Fibroblast of pulmonary artery (primary cell): ENCODE measurements at regions not wholly inside any gene's neighbourhood (a gene's known extent, or its start where the extent isn't known, plus 50 kb on each side); places are given as distances from the start of the nearest gene placed in this dataset.

Experiments used
- DNase-seq: peaks from one replicate; pipeline ENCODE4 v3.0.0-alpha.2; 2010; ENCODE audit warnings: low read depth
- H3K4me3 ChIP-seq: replicated peaks from 2 replicates; pipeline ENCODE4 v1.5.1; 2011; ENCODE audit warnings: low read depth, mild to moderate bottlenecking, control low read depth, low read length, moderate library complexity
- TF ChIP-seq, protein P1 (sequence below): IDR thresholded peaks from 2 replicates; pipeline ENCODE4 v1.5.1; 2011; ENCODE audit warnings: mild to moderate bottlenecking, control low read depth, low read length, inconsistent platforms; ENCODE audit errors: missing control alignments

GRCh38 chr18:27614951-27615844, 430.1 kb upstream of the CHST9 start:
- no peak overlapping the region for H3K4me3 ChIP-seq
- DNase-seq, result no peak
- TF ChIP-seq, protein P1, sequence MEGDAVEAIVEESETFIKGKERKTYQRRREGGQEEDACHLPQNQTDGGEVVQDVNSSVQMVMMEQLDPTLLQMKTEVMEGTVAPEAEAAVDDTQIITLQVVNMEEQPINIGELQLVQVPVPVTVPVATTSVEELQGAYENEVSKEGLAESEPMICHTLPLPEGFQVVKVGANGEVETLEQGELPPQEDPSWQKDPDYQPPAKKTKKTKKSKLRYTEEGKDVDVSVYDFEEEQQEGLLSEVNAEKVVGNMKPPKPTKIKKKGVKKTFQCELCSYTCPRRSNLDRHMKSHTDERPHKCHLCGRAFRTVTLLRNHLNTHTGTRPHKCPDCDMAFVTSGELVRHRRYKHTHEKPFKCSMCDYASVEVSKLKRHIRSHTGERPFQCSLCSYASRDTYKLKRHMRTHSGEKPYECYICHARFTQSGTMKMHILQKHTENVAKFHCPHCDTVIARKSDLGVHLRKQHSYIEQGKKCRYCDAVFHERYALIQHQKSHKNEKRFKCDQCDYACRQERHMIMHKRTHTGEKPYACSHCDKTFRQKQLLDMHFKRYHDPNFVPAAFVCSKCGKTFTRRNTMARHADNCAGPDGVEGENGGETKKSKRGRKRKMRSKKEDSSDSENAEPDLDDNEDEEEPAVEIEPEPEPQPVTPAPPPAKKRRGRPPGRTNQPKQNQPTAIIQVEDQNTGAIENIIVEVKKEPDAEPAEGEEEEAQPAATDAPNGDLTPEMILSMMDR, result no peak

DNA sequence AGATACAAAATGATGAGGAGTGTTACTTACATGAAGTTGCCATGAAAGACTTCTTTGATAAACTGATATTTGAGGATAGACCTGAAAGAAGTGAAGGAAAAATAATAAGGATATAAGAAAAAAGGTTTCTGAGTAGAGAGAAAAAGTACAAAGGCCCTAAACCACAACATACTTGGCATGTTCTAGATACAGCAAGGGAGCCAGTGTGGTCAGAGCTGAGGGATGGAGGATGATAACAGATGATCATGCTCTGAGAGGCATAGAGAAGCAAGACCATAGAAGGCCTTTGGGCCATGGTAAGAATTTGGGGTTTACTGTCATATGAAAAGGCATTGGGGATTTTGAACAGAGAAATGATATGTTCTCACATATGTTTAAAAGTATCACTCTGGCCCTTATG, 424.1 kb upstream of the CHST9 start:
- no peak overlapping the region for H3K4me3 ChIP-seq
- DNase-seq, result no peak
- TF ChIP-seq, protein P1, result no peak

DNA sequence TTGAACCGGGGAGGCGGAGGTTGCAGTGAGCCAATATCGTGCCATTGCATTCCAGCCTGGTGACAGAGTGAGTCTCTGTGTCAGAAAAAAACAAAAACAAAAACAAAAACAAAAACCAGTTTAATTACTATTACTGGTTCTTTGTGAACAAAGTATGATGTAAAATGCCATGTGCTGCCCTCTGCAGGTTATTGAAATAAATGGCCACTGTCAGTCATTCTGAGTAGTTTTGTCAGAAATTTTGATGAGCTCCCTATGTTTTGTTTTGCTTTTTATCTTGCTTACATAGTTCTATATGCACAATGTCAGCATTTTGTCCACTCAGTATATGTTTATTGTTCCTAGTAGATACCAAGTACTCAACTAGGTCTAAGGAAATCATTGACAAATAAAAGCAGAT, 423.6 kb upstream of the CHST9 start:
- H3K4me3 ChIP-seq, result no peak overlapping the region
- TF ChIP-seq, protein P1, result peak; percentile 55
- no peak for DNase-seq

GRCh38 chr18:27608174-27608573, 423.1 kb upstream of the CHST9 start:
- no peak for DNase-seq
- H3K4me3 ChIP-seq, result no peak overlapping the region
- TF ChIP-seq, protein P1, result no peak

- DNase-seq, result no peak
- no peak overlapping the region for H3K4me3 ChIP-seq
- TF ChIP-seq, protein P1, result no peak
These were observed 421.6 kb upstream of the CHST9 start for GRCh38 chr18:27606741-27607140.

DNA sequence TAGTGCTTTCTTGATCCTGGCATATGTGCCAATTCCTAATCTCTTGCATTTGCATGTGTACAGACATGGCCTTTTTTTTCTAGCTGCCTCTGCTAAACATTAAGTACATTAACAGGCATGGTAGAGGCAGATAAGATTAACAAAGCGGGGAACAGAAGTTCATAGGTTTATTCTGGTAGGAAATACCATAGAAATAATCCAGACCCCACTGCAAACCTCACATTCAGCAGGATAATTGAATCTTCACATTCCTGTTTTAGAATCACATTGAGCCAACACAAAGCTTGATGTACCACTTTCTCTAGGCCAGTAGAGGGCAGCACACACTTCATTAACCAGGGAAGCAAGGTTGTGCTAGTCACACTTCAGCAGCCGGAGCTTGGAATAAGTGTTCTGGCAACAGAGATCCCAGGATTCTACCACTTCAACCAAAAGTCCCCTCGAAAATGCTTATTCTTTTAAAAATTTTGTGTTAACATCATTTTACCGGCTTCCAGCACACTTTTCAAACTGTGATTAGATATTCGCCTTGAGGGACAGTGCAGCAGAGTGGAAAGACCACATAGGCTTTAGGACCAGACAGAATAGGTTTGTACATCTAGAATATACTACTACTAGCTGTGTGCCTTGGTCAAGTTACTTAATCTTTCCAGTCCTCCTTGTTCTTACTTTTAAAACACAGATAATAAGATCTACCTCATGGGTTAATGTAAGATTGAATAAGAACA, 420.2 kb upstream of the CHST9 start:
- TF ChIP-seq, protein P1, result peak; percentile 91
- DNase-seq, result peak; percentile 87
- no peak overlapping the region for H3K4me3 ChIP-seq

DNA sequence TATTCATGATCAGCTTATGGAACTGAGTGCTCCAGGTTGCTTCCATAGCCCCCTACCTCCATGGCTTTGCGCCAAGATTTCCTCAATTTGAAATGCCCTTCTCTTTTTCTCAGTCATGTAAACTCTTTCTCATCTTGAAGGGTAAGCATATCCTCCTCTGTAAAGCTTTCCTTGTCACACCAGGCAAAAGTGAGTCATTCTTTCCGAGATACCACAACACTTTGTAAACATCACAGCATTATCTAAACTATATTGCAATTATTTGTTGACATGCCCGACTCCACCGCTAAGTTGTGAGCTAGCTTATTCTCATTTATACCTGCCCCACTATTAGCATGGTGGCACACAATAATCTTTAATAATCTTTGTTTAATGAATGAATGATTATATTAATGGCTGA, 419.5 kb upstream of the CHST9 start:
- TF ChIP-seq, protein P1, result no peak
- H3K4me3 ChIP-seq, result no peak overlapping the region
- DNase-seq, result peak; percentile 70
